Caco-2 (cell line): ENCODE measurements at regions not wholly inside any gene's neighbourhood (a gene's known extent, or its start where the extent isn't known, plus 50 kb on each side); places are given as distances from the start of the nearest gene placed in this dataset.
"Not testable (repeated sequence)": the region's sequence is repeated elsewhere in the genome, so short reads cannot be mapped to it uniquely, and the experiment has no call there.

ENCODE experiments used
- BruUV-seq: library from RNA; stranded (reverse); fragments of 400-500 nt; replicated peaks from 2 replicates; lab custom pipeline; 2021; lab: Mats Ljungman, UMichigan
- CTCF ChIA-PET: fragments of 300-600 bp; sonication (Branson Sonifier 250); formaldehyde crosslinking; loops from one replicate; lab custom pipeline; 2022; ENCODE audit warnings: antibody characterized with exemption; lab: Charles Lee
- POLR2A ChIA-PET: fragments of 300-600 bp; sonication (Branson Sonifier 250); formaldehyde crosslinking; loops from one replicate; lab custom pipeline; 2022; ENCODE audit warnings: antibody characterized with exemption; lab: Charles Lee
- DNase-seq, 2 experiments: peaks; one replicate each; pipeline versions ENCODE4 v3.0.0 to v3.0.0-alpha.2; 2020 to 2022
- H3K27me3 ChIP-seq: replicated peaks from 2 replicates; pipeline ENCODE4 v1.6.0; 2011; ENCODE audit warnings: low read length; ENCODE audit not compliant: control insufficient read depth, insufficient read depth
- H3K36me3 ChIP-seq: 2 replicates; pipeline ENCODE4 v1.5.1; 2011; ENCODE audit warnings: low read length; ENCODE audit not compliant: control insufficient read depth, insufficient read depth
- H3K4me1 ChIP-seq: fragments of 250-450 bp; sonication (Bioruptor Pico); 2 replicates; pipeline ENCODE4 v1.5.1; 2020; ENCODE audit warnings: mild to moderate bottlenecking
- H3K4me3 ChIP-seq: 2 replicates; pipeline ENCODE4 v1.5.1; 2011; ENCODE audit warnings: low read depth, mild to moderate bottlenecking, control low read depth, low read length
- H3K9me3 ChIP-seq: fragments of 250-450 bp; sonication (Bioruptor Pico); 2 replicates; pipeline ENCODE4 v1.5.1; 2020; ENCODE audit warnings: mild to moderate bottlenecking, moderate library complexity
- H3K27ac Mint-ChIP-seq: one replicate; pipeline ENCODE4 v1.8.0; 2022; ENCODE audit warnings: mixed read lengths; ENCODE audit not compliant: unreplicated experiment
- H3K27me3 Mint-ChIP-seq: one replicate; pipeline ENCODE4 v1.8.0; 2022; ENCODE audit warnings: mixed read lengths; ENCODE audit not compliant: insufficient read depth, unreplicated experiment
- H3K36me3 Mint-ChIP-seq: one replicate; pipeline ENCODE4 v1.8.0; 2022; ENCODE audit warnings: mild to moderate bottlenecking, mixed read lengths; ENCODE audit not compliant: insufficient read depth, unreplicated experiment
- H3K4me1 Mint-ChIP-seq: one replicate; pipeline ENCODE4 v1.8.0; 2022; ENCODE audit warnings: low read depth, mixed read lengths; ENCODE audit not compliant: unreplicated experiment
- H3K4me3 Mint-ChIP-seq: one replicate; pipeline ENCODE4 v1.8.0; 2022; ENCODE audit warnings: mild to moderate bottlenecking, moderate library complexity, mixed read lengths; ENCODE audit not compliant: unreplicated experiment
- H3K9me3 Mint-ChIP-seq: one replicate; pipeline ENCODE4 v1.8.0; 2022; ENCODE audit warnings: mixed read lengths; ENCODE audit not compliant: unreplicated experiment
- CTCF ChIP-seq, 2 experiments: fragments of 200-600 bp in 1 of 2; IDR thresholded peaks; 1 replicate in 1 of 2; 2 replicates in 1 of 2; pipeline versions ENCODE4 v1.5.1 to v1.8.0; 2011 to 2022; ENCODE audit warnings: antibody characterized with exemption in 1 of 2, control low read depth in 1 of 2, inconsistent platforms in 1 of 2, low read depth in 1 of 2, low read length in 1 of 2, mild to moderate bottlenecking in 1 of 2, moderate library complexity in 1 of 2; ENCODE audit not compliant: insufficient read depth in 1 of 2, severe bottlenecking in 1 of 2, unreplicated experiment in 1 of 2
- intact Hi-C: fragments of 100-400 bp; cut with micrococcal nuclease; formaldehyde crosslinking; loops from one replicate; pipeline ENCODE4 v1.10.0; 2022; ENCODE audit not compliant: unreplicated experiment

- no peaks in the 10 kb centered on the region for H3K4me1 ChIP-seq
- Mint-ChIP-seq H3K36me3 (no peaks in the 10 kb centered on the region), H3K4me3 (no peak overlapping the region), H3K27ac (no peak overlapping the region), H3K9me3 (no peaks in the 10 kb centered on the region), H3K27me3 (peaks cover 17% of the 10 kb centered on the region), H3K4me1 (no peaks in the 10 kb centered on the region)
- no peak for TF ChIP-seq CTCF (IDR thresholded peaks at IDR 0.05; ENCODE audit: insufficient read depth in 1 of 2, low read depth in 1 of 2, low read length in 1 of 2, severe bottlenecking in 1 of 2, unreplicated experiment in 1 of 2)
- BruUV-seq: no TSS peak
- ChIA-PET CTCF (no interaction called here), POLR2A (no interaction called here)
- H3K27me3 ChIP-seq: no peaks in the 10 kb centered on the region
- no peak overlapping the region for H3K4me3 ChIP-seq
- no peaks in the 10 kb centered on the region for H3K9me3 ChIP-seq
- H3K36me3 ChIP-seq: no peaks in the 10 kb centered on the region
- intact Hi-C loops: no loop called here
- no peak for DNase-seq
Measured at GRCh38 chr12:112686373-112686772, 105.2 kb upstream of the RPH3A start.

- Histone ChIP-seq H3K9me3 (no peaks in the 10 kb centered on the region), H3K27me3 (no peaks in the 10 kb centered on the region), H3K36me3 (no peaks in the 10 kb centered on the region), H3K4me1 (no peaks in the 10 kb centered on the region), H3K4me3 (no peak overlapping the region)
- H3K27ac Mint-ChIP-seq: no peak overlapping the region
- H3K4me3 Mint-ChIP-seq: no peak overlapping the region
- DNase-seq: no peak
- no TSS peak for BruUV-seq
- TF ChIP-seq CTCF (IDR thresholded peaks at IDR 0.05; ENCODE audit: insufficient read depth in 1 of 2, low read depth in 1 of 2, low read length in 1 of 2, severe bottlenecking in 1 of 2, unreplicated experiment in 1 of 2): no peak
- H3K9me3 Mint-ChIP-seq: no peaks in the 10 kb centered on the region
- intact Hi-C loops: no loop called here
- CTCF ChIA-PET: no interaction called here
- no peaks in the 10 kb centered on the region for H3K36me3 Mint-ChIP-seq
- H3K27me3 Mint-ChIP-seq: peaks cover 17% of the 10 kb centered on the region
- POLR2A ChIA-PET: no interaction called here
- H3K4me1 Mint-ChIP-seq: no peaks in the 10 kb centered on the region
Measured at GRCh38 chr12:112694065-112694464, 97.5 kb upstream of the RPH3A start.

- H3K4me1 ChIP-seq, H3K36me3 ChIP-seq, H3K36me3 Mint-ChIP-seq, BruUV-seq, H3K4me3 Mint-ChIP-seq, H3K4me1 Mint-ChIP-seq, POLR2A ChIA-PET, CTCF ChIA-PET, H3K27ac Mint-ChIP-seq, DNase-seq, H3K9me3 Mint-ChIP-seq, H3K4me3 ChIP-seq, H3K27me3 ChIP-seq, H3K9me3 ChIP-seq, intact Hi-C loops: not testable (repeated sequence)
- peaks cover 30% of the 10 kb centered on the region for H3K27me3 Mint-ChIP-seq
Measured at GRCh38 chr12:112697441-112697840, 94.1 kb upstream of the RPH3A start.
